ENCODE measurements at regions not wholly inside any gene's neighbourhood (a gene's known extent, or its start where the extent isn't known, plus 50 kb on each side); places are given as distances from the start of the nearest gene placed in this dataset.

DNA sequence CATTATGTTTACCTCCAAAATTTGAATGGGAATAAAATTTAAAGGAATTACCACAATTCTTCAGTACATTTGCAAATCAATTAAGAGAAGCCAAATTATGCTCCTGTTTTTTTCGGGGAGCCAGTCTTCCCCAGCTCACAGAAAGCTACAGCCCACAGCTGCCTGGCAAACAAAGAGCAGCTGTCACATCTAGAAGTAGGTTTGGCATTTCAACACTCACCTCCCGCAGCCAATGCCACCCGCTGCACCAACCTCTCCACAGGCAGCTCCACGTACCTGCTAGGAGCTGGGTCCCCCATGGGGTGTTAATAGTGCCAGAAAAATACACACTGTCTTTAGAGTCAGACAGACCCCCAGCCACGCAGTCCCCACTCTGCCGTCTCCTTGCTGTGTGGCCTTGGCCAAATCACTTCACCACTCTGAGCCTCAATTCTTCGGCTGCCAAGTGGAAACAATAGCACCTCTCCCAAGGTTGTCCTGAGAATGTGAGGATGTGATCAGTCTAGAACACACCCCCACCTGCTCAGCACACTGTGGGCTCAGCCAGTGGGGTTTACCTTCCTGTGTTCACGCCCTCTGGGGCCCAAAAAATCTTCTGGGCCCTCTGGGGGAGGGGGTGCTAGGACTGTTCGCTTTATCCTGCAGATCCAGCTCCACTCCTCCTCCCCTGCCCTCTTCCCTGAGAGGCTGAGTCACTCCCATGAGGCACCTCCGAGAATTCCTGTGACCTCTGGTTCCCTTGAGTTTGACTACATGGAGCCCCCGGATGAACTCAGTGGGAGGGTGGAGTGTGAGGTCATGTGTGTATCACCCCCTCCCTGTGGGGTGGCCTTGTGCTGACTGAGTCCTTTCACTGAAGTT, 204.3 kb upstream of the GRIK3 start:
- H3K9me3 Mint-ChIP-seq: no peaks in the 10 kb centered on the region
- no peaks in the 10 kb centered on the region for H3K36me3 Mint-ChIP-seq (ENCODE audit: low read depth)
- H3K4me1 Mint-ChIP-seq (ENCODE audit: low read depth): no peaks in the 10 kb centered on the region
- no peak overlapping the region for H3K27ac Mint-ChIP-seq
- H3K27me3 Mint-ChIP-seq (ENCODE audit: low read depth): peaks cover 13% of the 10 kb centered on the region
- H3K4me3 Mint-ChIP-seq (ENCODE audit: low read depth): no peak overlapping the region
- DNase-seq (ENCODE audit: low spot score): no peak
- intact Hi-C loops (cut with micrococcal nuclease): no loop called here

DNA sequence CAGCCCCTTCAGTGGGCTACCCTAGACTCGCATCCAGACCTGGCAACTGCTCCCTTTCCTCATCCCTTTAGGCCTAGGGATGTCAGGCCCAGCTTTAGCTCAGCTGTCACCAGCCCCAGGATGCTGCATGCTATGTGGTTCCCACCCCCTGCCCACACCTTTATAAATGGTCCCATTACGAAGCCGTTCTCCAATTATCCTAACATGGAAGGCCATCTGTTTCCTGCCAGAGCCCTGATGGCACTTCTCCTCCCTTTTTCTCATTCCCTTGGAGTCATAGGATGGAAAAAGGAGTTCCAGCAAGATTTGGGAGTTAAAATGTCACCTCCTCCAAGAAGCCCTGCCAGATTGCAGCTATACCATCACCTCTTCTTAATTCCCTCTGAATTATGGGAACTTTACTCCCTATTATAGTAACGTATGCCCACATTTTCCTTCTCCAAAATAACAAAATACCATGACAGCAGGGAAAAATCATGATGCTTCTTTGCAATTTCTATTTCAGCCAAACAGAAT, 205.0 kb upstream of the GRIK3 start:
- H3K4me1 Mint-ChIP-seq (ENCODE audit: low read depth): no peaks in the 10 kb centered on the region
- H3K9me3 Mint-ChIP-seq: no peaks in the 10 kb centered on the region
- H3K27ac Mint-ChIP-seq: no peak overlapping the region
- no peak overlapping the region for H3K4me3 Mint-ChIP-seq (ENCODE audit: low read depth)
- DNase-seq (ENCODE audit: low spot score): no peak
- H3K36me3 Mint-ChIP-seq (ENCODE audit: low read depth): no peaks in the 10 kb centered on the region
- intact Hi-C loops (cut with micrococcal nuclease): no loop called here
- peaks cover 13% of the 10 kb centered on the region for H3K27me3 Mint-ChIP-seq (ENCODE audit: low read depth)

DNA sequence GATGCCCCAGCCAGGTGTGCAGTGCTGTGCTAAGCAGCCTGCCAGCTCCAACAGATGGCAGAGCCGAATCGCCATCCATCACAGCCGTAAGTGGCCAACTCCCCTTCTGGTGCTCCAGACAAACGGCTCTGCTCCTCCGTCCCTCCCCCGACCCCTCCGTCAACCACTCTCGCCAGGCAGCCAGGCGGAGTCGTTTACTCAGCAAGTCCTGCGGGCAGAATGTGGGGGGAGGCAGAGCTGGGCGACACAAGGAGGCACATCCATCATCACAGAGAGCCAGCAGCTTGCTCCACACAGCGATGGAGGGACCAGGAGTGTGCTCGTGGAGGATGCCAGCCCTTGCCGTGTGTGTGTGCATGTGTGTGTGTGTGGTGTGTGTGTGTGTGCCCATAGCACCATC, 206.6 kb upstream of the GRIK3 start:
- no peaks in the 10 kb centered on the region for H3K9me3 Mint-ChIP-seq
- intact Hi-C loops (cut with micrococcal nuclease): no loop called here
- no peak for DNase-seq (ENCODE audit: low spot score)
- H3K36me3 Mint-ChIP-seq (ENCODE audit: low read depth): no peaks in the 10 kb centered on the region
- no peak overlapping the region for H3K4me3 Mint-ChIP-seq (ENCODE audit: low read depth)
- no peak overlapping the region for H3K27ac Mint-ChIP-seq
- no peaks in the 10 kb centered on the region for H3K4me1 Mint-ChIP-seq (ENCODE audit: low read depth)
- peaks cover 7% of the 10 kb centered on the region for H3K27me3 Mint-ChIP-seq (ENCODE audit: low read depth)

DNA sequence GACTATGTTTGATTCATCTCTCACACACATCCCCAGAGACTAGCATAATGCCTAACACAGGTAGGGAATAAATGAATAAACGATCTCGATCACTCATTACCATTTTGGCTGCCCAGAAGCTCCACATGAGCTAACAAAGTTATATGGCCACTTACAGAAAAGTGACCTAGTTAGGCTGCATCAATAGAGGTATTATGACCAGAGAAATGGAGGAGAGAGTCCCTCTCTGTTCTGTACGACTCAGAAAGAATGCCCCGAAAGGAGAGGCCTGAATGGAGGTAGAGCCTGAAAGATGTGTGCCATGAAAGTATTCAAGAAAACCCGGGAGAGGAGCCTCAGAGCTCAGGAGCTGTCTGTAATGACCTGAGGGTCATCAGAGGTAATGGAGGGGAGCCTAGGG, 208.2 kb upstream of the GRIK3 start:
- Mint-ChIP-seq H3K4me3 (ENCODE audit: low read depth) (no peak overlapping the region), H3K27me3 (ENCODE audit: low read depth) (no peaks in the 10 kb centered on the region), H3K4me1 (ENCODE audit: low read depth) (no peaks in the 10 kb centered on the region), H3K36me3 (ENCODE audit: low read depth) (no peaks in the 10 kb centered on the region), H3K27ac (no peak overlapping the region), H3K9me3 (no peaks in the 10 kb centered on the region)
- no peak for DNase-seq (ENCODE audit: low spot score)
- intact Hi-C loops (cut with micrococcal nuclease): no loop called here

DNA sequence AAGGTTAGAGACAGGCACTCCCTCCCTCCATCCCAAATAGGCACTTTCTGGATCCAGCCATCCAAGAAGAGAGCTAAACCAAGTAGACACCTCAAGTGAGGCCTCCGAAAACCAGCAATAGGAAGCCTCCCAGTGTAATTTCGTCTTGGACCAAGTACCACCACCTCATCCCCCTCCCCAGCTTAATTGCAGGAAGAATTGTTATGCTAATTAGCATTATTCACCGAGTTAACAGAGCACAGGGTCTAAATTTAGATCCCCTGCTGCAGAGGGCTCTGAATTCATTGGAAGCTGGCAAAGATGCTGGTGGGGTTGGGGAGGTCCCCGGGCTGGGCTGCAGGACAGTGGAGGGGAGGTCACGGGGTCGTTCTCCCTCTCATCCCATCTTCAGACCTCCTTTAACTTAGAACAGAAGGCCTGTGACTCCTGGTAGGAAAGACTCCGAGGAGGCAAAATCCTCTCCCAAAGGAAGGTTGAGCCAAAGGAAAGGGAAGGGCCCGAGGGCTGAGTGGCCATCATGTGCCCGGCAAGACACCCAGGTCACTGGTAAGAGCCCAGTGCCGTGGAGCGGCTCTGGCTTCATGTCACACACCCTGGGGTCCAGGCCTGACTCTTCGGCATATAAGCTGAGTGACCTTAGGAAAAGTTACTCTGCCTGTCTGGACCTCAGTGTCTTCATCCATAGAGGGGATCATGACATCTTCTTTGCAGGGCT, 209.2 kb upstream of the GRIK3 start:
- Mint-ChIP-seq H3K9me3 (no peaks in the 10 kb centered on the region), H3K27me3 (ENCODE audit: low read depth) (no peaks in the 10 kb centered on the region), H3K27ac (no peak overlapping the region), H3K4me1 (ENCODE audit: low read depth) (no peaks in the 10 kb centered on the region), H3K36me3 (ENCODE audit: low read depth) (no peaks in the 10 kb centered on the region), H3K4me3 (ENCODE audit: low read depth) (no peak overlapping the region)
- no peak for DNase-seq (ENCODE audit: low spot score)
- intact Hi-C loops (cut with micrococcal nuclease): no loop called here

DNA sequence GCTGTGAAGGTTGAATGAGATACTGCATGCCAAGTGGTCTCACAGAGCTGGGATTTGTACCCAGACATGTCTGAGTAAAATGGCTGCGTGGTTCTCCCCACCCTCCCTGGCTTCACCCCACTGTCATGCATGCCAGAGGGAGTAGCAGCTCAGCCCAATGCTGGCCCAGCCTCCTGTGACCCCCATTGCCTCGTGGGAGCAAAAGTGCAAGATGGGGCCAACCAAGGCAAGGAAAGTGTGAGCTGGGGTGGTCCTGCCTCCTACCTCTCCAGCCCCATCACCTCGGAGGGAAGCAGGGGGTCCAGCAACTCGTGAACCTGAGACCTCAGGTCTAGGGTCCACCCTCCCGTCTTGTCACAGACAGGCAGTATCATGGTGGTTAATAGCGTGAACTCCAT, 209.8 kb upstream of the GRIK3 start:
- no peak for DNase-seq (ENCODE audit: low spot score)
- Mint-ChIP-seq H3K9me3 (no peaks in the 10 kb centered on the region), H3K36me3 (ENCODE audit: low read depth) (no peaks in the 10 kb centered on the region), H3K4me1 (ENCODE audit: low read depth) (no peaks in the 10 kb centered on the region), H3K4me3 (ENCODE audit: low read depth) (no peak overlapping the region), H3K27me3 (ENCODE audit: low read depth) (no peaks in the 10 kb centered on the region), H3K27ac (no peak overlapping the region)
- intact Hi-C loops (cut with micrococcal nuclease): no loop called here

DNA sequence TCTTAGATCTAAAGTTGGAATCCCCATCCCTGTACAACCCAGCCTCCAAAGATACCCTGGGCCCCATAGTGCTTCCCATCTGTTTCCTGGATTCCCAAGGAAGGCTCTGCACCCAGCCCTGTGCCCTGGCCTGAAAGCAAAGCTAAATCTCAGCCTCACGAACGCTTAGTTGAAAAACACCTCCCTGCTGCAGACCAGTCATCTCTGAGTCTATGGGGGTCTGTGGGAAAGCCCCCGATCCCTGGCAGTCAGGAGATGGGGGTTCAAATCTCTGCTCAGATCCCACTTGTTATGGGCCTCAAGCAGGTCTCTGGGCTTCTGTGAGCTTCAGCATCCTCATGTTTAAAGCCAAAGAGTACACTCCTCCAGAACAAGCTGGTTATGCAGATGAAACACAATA, 210.5 kb upstream of the GRIK3 start:
- no peak for DNase-seq (ENCODE audit: low spot score)
- intact Hi-C loops (cut with micrococcal nuclease): no loop called here
- Mint-ChIP-seq H3K9me3 (no peaks in the 10 kb centered on the region), H3K27ac (no peak overlapping the region), H3K4me1 (ENCODE audit: low read depth) (no peaks in the 10 kb centered on the region), H3K36me3 (ENCODE audit: low read depth) (no peaks in the 10 kb centered on the region), H3K27me3 (ENCODE audit: low read depth) (no peaks in the 10 kb centered on the region), H3K4me3 (ENCODE audit: low read depth) (no peak overlapping the region)

DNA sequence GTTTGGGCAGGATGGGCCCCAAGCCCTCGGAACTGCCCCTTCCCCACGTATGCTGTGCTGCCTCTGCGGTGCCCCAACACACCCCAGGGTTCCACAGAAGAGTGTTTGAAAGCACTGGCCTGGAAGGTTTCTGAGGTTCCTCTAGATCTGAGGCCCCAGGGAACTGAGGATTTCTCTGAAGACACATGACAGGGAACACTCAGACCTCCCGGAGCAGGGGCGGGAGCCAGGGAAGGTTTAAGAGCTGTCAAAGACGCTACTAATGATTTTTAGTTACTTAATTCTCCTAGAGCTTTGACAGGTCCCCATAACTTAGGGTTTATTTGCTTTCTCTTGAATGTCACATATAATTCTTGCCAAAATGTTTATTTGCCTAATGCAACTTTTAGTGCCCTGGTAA, 212.3 kb upstream of the GRIK3 start:
- intact Hi-C loops (cut with micrococcal nuclease): no loop called here
- Mint-ChIP-seq H3K36me3 (ENCODE audit: low read depth) (no peaks in the 10 kb centered on the region), H3K4me1 (ENCODE audit: low read depth) (no peaks in the 10 kb centered on the region), H3K4me3 (ENCODE audit: low read depth) (no peak overlapping the region), H3K9me3 (no peaks in the 10 kb centered on the region), H3K27me3 (ENCODE audit: low read depth) (no peaks in the 10 kb centered on the region), H3K27ac (no peak overlapping the region)
- DNase-seq (ENCODE audit: low spot score): no peak

DNA sequence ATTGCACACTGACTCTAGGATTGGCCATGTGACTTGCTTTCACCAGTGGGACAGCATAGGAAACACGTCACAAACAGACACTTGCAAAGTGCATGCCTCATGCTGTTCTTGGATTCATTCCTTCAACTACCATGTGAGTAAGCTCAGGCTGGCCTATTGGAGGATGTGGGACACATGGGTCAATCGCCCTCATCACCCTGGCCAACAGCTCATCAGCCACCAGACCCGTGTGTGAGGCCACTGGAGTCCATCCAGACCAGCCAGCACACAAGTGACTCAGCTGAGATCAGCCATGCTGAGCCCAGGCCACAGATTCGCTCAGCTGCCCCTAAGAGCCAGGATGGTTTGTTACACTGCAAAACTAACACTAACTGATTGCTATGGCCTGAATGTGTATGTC, 216.1 kb upstream of the GRIK3 start:
- H3K4me1 Mint-ChIP-seq (ENCODE audit: low read depth): no peaks in the 10 kb centered on the region
- no peak overlapping the region for H3K4me3 Mint-ChIP-seq (ENCODE audit: low read depth)
- H3K27ac Mint-ChIP-seq: no peak overlapping the region
- no peak for DNase-seq (ENCODE audit: low spot score)
- H3K9me3 Mint-ChIP-seq: no peaks in the 10 kb centered on the region
- intact Hi-C loops (cut with micrococcal nuclease): no loop called here
- no peaks in the 10 kb centered on the region for H3K27me3 Mint-ChIP-seq (ENCODE audit: low read depth)
- H3K36me3 Mint-ChIP-seq (ENCODE audit: low read depth): no peaks in the 10 kb centered on the region

DNA sequence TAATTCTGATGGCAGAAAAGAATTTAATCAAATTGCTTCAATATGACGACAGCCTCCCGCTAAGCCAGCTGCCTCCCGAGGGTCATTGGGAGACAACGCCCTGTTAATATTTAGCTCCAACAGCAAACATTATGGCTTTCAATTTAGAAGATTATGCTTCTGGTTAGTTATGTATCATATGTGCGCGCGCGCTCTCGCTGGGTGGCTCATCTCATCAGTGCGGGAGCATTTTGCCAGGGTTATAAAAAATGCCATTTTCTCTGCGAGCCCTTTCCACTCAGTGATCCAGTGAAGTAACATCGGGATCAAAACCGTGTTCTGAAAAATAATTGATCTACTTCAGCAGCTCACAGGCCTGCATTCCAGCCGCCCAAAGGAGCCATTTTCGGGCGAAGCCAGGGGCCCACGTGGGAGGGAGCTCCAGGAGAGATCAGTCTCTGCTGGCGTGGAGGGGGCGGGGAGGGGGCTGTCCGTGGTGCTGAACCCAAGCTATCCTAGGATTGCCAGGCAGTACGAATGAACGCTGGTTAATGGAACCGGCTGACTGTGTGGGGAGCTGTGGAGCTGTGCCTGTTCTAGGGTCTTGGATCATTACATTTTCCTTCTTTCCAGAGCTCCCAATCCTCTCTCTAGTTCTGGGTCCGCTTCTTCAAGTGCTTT, 219.1 kb upstream of the ZC3H12A start:
- peaks cover 7% of the 10 kb centered on the region for H3K27me3 Mint-ChIP-seq (ENCODE audit: low read depth)
- H3K36me3 Mint-ChIP-seq (ENCODE audit: low read depth): no peaks in the 10 kb centered on the region
- no peak overlapping the region for H3K27ac Mint-ChIP-seq
- no peak for DNase-seq (ENCODE audit: low spot score)
- no peaks in the 10 kb centered on the region for H3K9me3 Mint-ChIP-seq
- intact Hi-C loops (cut with micrococcal nuclease): no loop called here
- no peaks in the 10 kb centered on the region for H3K4me1 Mint-ChIP-seq (ENCODE audit: low read depth)
- H3K4me3 Mint-ChIP-seq (ENCODE audit: low read depth): no peak overlapping the region

DNA sequence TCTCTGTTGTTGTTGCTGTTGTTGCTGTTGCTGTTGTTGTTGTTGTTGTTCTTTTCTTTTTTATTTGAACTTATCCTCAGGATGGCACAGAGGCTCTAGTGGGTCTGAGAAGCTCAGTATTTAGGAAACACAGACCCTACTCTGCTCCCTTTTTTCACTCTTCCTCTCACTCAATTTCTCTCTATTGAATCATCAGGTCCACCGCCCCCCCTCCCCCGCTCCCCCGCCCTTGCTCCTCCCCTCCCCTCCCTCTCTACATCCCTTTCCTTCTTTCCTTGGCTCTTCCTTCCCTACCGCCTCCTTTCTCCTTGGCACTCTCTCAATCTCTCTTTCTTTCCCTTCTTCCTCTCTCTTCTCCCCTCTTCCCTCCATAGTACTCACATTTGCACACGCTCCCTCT, 218.5 kb upstream of the ZC3H12A start:
- intact Hi-C loops (cut with micrococcal nuclease): no loop called here
- no peaks in the 10 kb centered on the region for H3K4me1 Mint-ChIP-seq (ENCODE audit: low read depth)
- no peak for DNase-seq (ENCODE audit: low spot score)
- H3K9me3 Mint-ChIP-seq: no peaks in the 10 kb centered on the region
- H3K27ac Mint-ChIP-seq: no peak overlapping the region
- H3K27me3 Mint-ChIP-seq (ENCODE audit: low read depth): peaks cover 7% of the 10 kb centered on the region
- no peak overlapping the region for H3K4me3 Mint-ChIP-seq (ENCODE audit: low read depth)
- no peaks in the 10 kb centered on the region for H3K36me3 Mint-ChIP-seq (ENCODE audit: low read depth)

DNA sequence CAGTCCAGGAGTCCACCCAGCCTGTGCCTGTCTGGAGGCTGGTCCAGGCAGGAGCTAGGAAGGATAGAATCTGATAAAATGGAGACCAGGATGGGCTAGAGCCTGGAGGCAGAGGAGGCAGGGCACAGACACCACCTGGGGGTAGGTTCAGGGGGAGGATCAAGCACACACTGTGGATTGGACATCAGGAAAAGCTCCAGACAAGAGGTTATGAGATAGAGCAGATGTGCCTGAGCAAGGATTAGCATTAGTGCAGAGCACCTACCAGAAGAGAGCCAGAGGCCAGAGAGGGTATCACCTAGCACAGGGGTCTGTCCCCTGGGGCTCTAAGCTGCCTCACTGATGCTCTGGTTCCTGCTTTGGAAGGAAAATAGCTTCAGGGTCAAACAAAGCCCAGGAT, 216.7 kb upstream of the ZC3H12A start:
- H3K36me3 Mint-ChIP-seq (ENCODE audit: low read depth): no peaks in the 10 kb centered on the region

DNA sequence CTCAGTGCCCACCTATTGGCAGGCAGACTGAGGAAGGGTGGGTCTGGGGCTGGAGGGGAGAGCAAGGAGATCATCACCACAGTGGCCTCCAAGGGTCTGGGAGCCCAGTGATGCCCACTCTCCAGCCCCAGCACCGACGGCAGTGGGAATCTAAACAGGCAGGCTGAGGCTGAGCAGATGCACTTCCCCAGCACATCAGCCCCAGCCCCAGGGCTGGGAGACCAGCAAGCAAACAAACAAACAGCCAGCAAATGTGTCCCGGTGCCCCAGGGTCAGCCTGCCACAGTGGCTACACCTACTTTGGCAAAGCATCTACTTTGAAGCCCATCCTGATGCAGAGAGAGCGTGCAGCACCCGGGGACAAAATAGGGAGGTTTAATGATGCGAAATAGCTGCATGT, 216.3 kb upstream of the ZC3H12A start:
- no peak overlapping the region for H3K4me3 Mint-ChIP-seq (ENCODE audit: low read depth)
- no peak overlapping the region for H3K27ac Mint-ChIP-seq
- H3K9me3 Mint-ChIP-seq: no peaks in the 10 kb centered on the region
- no peaks in the 10 kb centered on the region for H3K36me3 Mint-ChIP-seq (ENCODE audit: low read depth)
- DNase-seq (ENCODE audit: low spot score): no peak
- intact Hi-C loops (cut with micrococcal nuclease): no loop called here
- H3K27me3 Mint-ChIP-seq (ENCODE audit: low read depth): peaks cover 7% of the 10 kb centered on the region
- H3K4me1 Mint-ChIP-seq (ENCODE audit: low read depth): no peaks in the 10 kb centered on the region

More for the DNA sequence above, 216.7 kb upstream of the ZC3H12A start:
- DNase-seq (ENCODE audit: low spot score): no peak
- Mint-ChIP-seq H3K4me1 (ENCODE audit: low read depth) (no peaks in the 10 kb centered on the region), H3K9me3 (no peaks in the 10 kb centered on the region), H3K4me3 (ENCODE audit: low read depth) (no peak overlapping the region), H3K27me3 (ENCODE audit: low read depth) (peaks cover 7% of the 10 kb centered on the region), H3K27ac (no peak overlapping the region)
- intact Hi-C loops (cut with micrococcal nuclease): no loop called here

Measured in activated T-helper 2 cell treated with anti-CD3 and anti-CD28 coated beads, Interferon-gamma antibody, Interleukin-2, Interleukin-4, amounts not matched to agents 10 μg/mL and 5 μg/mL and 100 μg/mL, durations not matched to agents 14 hours and 24 hours and 36 hours (primary cell).